ENCODE measurements at regions not wholly inside any gene's neighbourhood (a gene's known extent, or its start where the extent isn't known, plus 50 kb on each side); places are given as distances from the start of the nearest gene placed in this dataset.

- TF ChIP-seq, protein P1, sequence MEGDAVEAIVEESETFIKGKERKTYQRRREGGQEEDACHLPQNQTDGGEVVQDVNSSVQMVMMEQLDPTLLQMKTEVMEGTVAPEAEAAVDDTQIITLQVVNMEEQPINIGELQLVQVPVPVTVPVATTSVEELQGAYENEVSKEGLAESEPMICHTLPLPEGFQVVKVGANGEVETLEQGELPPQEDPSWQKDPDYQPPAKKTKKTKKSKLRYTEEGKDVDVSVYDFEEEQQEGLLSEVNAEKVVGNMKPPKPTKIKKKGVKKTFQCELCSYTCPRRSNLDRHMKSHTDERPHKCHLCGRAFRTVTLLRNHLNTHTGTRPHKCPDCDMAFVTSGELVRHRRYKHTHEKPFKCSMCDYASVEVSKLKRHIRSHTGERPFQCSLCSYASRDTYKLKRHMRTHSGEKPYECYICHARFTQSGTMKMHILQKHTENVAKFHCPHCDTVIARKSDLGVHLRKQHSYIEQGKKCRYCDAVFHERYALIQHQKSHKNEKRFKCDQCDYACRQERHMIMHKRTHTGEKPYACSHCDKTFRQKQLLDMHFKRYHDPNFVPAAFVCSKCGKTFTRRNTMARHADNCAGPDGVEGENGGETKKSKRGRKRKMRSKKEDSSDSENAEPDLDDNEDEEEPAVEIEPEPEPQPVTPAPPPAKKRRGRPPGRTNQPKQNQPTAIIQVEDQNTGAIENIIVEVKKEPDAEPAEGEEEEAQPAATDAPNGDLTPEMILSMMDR (IDR thresholded peaks at IDR 0.05) = no peak
- no peak for TF ChIP-seq POLR2A (IDR thresholded peaks at IDR 0.05)
Observed at GRCh38 chr11:13837286-13837685, 125.2 kb upstream of the SPON1 start.

All from uterus (tissue), 2 donors.